Upper lobe of left lung (tissue), 4 donors: ENCODE measurements at regions not wholly inside any gene's neighbourhood (a gene's known extent, or its start where the extent isn't known, plus 50 kb on each side); places are given as distances from the start of the nearest gene placed in this dataset.

Source experiments
- EP300 ChIP-seq, 4 donors: sonication (generic); formaldehyde crosslinking; IDR thresholded peaks; one replicate each; pipeline ENCODE4 v1.5.1; 2017; ENCODE audit warnings: antibody characterized with exemption in 4 of 4, control low read depth in 2 of 4
- POLR2A ChIP-seq, 4 donors: fragments of 450-650 bp; IDR thresholded peaks; one replicate each; pipeline ENCODE4 v1.5.1; 2016 to 2017; ENCODE audit warnings: antibody characterized with exemption in 4 of 4, mild to moderate bottlenecking in 2 of 4

DNA sequence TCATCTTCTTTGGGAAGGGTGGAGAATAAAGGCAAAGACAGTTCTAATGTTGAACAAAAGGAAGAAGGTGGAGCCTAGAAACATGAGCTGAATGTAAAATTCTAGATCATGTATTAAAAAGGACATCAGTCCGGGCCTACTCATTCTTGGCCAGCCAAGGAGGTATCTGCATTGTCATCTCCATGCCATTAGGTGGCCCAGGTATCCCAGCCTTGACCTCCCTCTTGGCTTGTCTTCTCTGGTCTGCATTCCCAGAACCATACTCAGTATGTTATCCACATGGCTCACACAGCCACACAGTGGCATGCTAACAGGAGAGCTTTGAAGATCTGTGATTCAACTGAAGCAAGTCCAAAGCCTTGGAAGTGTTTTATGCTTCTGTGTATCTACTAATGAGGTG is 369.8 kb upstream of the KAZN start:
- TF ChIP-seq EP300 (IDR thresholded peaks at IDR 0.05), result no peak
- no peak for TF ChIP-seq POLR2A (IDR thresholded peaks at IDR 0.05)
